ENCODE measurements at regions not wholly inside any gene's neighbourhood (a gene's known extent, or its start where the extent isn't known, plus 50 kb on each side); places are given as distances from the start of the nearest gene placed in this dataset.

DNA sequence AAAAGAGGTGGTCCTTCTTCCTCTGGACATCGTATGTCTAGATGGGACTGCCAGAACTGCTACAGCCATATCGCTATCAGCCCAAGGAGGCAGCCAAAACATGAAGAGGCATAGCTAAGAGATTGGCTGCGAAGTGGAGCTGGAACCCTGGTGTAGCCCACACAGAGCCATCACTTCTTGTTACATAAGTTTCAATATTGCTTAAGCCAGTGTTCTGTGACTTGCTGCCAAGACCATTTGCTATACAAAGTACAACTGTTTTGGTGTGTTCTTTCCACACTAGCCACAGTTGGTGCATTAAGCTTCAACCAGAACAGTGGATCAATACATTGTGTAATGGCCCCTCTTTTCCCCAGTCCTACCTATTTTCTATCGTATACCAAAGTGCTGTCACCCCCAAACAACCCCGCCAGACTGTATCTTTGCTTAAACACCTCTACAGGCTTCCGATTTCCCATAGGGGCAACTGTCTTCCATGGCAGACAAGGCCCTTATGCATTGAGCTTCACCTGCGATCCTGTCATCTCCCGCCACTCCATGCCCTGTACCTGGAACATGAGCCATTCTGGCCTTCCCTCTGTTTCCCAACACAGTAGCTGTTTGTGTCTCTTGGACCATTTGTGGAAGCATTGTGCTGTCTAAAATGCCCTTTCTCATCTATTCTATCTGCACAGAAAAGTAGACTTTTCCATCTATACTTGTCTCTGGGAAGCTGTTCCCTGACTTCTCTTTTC, 241.8 kb downstream of the TTLL7 start:
- TF ChIP-seq, protein P1, sequence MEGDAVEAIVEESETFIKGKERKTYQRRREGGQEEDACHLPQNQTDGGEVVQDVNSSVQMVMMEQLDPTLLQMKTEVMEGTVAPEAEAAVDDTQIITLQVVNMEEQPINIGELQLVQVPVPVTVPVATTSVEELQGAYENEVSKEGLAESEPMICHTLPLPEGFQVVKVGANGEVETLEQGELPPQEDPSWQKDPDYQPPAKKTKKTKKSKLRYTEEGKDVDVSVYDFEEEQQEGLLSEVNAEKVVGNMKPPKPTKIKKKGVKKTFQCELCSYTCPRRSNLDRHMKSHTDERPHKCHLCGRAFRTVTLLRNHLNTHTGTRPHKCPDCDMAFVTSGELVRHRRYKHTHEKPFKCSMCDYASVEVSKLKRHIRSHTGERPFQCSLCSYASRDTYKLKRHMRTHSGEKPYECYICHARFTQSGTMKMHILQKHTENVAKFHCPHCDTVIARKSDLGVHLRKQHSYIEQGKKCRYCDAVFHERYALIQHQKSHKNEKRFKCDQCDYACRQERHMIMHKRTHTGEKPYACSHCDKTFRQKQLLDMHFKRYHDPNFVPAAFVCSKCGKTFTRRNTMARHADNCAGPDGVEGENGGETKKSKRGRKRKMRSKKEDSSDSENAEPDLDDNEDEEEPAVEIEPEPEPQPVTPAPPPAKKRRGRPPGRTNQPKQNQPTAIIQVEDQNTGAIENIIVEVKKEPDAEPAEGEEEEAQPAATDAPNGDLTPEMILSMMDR (IDR thresholded peaks at IDR 0.05): no peak
- no peak for TF ChIP-seq POLR2A (IDR thresholded peaks at IDR 0.05)

All from uterus (tissue), 2 donors.